Stimulated activated CD4-positive, alpha-beta T cell treated with anti-CD3 and anti-CD28 coated beads, Interleukin-1b, Interleukin-23, amount 100 ng/mL, for 1 hour (primary cell): ENCODE measurements at regions not wholly inside any gene's neighbourhood (a gene's known extent, or its start where the extent isn't known, plus 50 kb on each side); places are given as distances from the start of the nearest gene placed in this dataset.
A peak's percentile ranks its signal among the peaks of the same experiment; 100 is the strongest.
"Not testable (repeated sequence)": the region's sequence is repeated elsewhere in the genome, so short reads cannot be mapped to it uniquely, and the experiment has no call there.

Source experiments
- DNase-seq, 2 donors: peaks; one replicate each; pipeline ENCODE4 v3.0.0-alpha.2; 2020; ENCODE audit warnings: low read depth in 2 of 2

DNA sequence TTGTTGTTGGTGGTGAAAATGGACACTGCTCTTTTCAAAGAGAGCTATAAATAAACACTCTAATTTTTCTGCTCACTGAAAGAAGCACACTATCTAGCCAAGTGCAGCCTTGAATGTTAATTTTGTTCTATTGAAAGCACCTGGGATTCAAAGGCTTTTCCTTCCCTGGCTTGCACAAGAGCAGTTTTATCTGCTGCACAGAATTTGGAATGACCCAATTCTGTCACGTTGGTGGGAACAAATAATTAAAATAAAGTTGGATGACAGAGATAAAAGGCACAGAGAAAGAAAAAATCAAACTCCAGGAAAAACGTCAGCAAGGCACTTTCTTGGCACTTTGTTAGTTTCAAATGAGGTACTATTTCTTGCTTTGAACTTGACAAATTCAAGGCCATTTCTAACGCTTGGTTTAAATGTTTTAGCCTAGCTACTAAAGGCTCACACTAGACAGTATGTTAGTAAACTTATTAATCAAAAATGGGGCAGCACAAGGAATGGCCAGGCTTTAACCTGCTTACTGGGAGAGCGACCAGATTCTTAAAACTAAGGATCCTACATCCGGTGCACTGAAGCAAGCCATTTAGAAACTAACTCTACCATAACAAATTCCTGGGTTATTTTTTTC lies 145.5 kb upstream of the ARG1 start:
- no peak for DNase-seq

DNA sequence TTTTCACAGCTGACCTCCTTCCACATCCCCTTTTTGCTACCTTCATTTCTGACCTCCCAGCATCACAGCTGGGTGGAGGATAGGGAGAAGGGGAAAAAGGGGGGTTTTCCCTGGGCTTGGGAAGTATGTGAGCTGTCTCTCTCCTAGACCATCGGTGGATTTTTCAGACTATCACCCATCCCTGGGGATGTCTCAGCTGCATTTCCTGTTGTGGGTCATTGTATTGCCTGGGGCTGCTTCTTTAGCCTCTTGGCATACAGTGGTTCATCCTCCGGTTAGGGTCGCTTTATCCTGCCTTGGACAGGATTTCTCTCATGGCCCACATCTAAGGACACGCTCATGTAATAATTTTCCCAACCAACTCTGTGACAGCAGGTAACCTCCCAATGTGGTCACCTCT lies 142.5 kb upstream of the ARG1 start:
- no peak for DNase-seq

DNA sequence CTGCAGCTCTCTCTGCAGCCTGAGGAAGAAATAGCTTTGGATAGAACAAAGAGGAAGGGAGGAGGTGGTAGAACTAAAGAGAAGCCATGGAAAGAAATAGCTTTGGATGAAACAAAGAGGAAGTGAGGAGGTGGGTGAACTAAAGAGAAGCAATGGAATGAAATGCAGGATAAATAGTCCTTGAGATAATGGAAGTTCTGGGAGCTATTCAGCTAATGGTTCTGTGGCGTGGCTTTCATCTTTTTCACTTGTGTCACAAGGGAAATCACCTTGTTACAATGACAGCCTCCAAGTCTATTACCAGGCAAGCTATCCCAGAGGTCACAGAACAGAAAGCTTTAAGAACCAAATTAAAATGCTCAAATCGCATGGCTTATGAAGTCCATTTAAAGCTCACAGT lies 141.3 kb upstream of the ARG1 start:
- DNase-seq = no peak

DNA sequence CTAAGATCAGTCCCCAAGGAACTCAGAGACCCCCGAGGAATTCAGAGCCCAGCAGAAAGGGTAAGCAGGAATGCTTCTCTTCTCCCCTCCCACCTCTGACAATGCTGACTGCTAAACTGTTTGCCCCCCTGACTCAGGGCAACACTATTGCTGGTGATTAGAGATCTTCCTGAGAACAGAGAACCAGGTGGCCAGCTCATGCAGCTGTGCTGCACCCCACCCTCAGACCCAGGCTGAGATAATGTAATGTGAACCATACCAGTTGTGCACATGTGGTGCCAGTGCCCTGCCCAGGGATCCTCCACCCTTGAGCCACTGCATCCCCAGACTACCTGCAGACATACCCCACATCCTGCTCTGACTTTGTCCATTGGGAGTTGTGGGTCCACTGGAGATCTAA lies 139.1 kb upstream of the ARG1 start:
- DNase-seq = no peak

DNA sequence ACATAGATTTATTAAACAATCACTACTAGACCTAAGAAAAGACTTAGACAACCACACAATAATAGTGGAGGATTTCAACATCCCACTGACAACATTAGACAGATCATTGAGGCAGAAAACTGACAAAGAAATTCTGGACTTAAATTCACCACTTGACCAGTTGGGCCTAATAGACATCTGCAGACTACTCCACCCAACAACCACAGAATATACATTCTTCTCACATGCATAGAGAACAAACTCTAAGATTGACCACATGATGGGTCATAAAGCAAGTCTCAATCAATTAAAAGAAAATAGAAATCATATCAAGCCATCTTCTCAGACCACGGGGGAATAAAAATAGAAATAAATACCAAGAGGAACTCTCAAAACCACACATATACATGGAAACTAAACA lies 136.7 kb upstream of the ARG1 start:
- DNase-seq = no peak

DNA sequence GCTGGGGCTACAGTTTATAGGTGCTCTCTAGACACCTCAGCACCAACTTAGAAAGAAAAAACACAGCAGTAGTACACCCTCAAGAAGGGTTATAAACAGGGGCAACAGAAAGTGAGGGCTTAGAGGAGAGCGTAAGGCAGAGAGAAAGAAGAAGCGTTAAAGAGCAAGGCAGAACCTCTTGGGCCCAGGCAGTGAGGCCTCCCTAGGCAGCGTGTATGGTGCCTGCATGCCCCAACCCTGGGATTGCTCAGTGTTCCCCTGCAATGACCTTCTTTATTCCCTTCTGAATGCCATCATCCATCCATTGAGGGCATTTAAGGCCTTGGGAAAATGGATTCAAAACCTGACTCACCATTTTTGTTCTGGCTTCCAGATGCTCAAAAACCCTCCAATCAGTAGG lies 130.0 kb upstream of the ARG1 start:
- no peak for DNase-seq

DNA sequence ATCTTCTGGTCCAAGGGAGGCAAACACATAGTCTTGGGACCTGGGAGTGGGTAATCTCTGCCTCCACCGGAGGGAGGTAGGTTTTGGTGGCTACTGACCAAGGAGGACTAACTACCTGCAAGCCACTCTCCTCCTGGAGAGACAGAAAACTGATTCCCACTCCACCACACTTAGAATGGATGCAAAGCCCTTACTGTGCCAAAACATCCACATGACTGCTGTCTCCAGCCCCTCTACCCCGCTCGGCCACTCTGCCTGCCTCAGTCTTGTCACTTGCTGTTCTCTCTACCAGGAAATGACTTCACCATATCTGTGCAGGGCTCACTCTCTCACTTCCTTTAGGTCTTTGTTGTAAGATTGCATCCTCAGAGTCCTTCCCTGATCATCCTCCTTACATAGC lies 129.5 kb upstream of the ARG1 start:
- DNase-seq = peak in 1 of 2 donors; percentile 5

DNA sequence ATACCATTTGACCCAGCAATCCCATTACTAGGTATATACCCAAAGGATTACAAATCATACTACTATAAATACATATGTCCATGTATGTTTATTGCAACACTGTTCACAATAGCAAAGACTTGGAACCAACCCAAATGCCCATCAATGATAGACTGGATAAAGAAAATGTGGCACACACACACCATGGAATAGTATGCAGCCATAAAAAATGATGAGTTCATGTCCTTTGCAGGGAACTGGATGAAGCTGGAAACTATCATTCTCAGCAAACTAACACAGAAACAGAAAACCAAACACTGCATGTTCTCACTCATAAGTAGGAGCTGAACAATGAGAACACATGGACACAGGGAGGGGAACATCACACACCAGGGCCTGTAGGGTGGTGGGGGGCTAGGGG lies 127.7 kb upstream of the ARG1 start:
- not testable (repeated sequence) for DNase-seq

DNA sequence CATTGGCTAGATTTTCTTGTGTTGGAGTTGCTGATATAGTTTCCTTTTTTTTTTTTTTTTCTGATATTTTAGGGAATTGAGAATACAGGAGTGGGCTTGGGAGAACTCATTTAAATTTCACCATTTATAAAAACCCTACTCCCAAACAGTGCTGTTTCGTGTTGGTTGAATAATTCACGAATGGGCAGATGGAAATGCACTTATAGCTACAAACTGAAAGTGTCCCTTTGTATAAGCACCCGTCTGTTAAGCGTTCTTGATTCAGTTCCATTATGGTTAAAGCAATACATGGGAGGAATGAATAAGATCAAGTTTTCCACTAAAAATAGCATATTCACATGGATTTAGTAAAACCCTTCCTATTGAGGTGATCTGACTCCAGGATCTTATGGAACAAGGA lies 122.2 kb upstream of the ARG1 start:
- no peak for DNase-seq

DNA sequence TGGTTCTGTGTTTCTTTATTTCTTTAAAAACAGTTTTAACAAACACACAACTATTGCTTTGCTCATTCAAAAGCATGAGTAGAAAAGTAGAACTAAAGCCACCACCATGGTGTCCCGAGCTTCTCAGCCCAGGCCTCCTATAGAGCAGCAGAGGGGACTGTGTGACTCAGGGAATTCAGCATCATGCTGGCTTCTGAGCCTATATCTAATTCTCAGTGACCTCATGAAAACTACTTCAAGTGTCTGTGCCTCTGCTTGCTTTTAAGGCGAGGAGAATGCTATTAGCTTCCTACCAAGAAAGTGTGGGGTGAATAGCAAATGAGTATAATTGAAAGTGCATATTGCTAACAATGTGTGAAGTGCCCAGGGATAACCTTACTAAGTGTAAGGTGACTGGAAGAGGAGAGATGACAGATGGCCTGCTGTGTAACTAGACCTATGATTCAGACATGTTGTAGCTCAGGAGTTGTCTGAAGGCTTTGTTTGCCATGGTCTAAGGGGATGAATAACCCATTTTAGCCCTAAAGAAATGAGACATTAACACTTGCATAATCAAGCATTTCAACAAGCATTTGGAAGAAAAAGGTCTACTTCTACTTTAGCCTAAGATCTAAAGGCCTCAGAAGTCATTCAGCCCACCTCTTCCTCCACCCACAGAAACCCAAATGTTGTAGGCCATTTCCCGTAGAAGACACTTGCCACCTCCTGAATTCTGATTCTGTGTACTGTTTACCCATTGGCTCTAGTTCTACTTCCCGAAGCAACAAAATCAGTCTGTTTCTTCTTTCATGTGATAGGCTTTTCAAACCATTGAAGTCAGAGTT lies 121.5 kb upstream of the ARG1 start:
- DNase-seq = no peak

DNA sequence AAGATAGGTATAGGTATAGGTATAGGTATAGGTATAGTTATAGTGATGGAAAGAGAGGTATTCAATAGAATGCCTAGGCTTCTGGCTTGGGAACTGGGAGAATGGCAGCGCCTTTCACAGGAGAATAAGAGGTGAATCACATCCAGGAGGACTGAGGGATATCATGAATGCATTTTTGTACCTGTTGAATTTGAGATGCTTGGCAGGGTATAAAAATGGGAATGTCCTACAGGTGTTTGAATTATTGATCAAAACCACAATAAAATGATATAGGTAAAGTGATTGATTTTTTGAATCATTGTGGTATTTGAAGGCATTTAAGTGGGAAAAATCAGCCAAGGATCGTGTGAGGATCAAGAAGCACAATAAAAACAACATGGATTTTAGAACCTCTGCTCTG lies 119.2 kb upstream of the ARG1 start:
- DNase-seq = no peak

DNA sequence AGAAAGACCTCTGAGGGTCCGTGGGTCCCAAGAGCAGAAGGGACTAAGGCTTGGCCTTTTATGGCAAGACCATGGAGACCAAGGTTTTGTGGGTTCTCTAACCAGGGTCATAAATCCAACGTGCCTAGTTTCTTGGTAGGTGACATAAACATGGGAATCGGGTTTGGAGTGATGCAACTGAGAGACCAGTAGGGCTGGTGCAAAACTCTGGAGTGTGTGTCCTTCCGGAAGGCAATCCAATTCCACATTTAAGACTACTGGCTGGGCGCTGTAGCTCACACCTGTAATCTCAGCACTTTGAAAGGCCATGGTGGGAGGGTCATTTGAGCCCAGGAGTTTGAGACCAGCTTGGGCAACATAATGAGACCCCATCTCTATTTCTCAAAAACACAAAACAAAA lies 116.5 kb upstream of the ARG1 start:
- no peak for DNase-seq

DNA sequence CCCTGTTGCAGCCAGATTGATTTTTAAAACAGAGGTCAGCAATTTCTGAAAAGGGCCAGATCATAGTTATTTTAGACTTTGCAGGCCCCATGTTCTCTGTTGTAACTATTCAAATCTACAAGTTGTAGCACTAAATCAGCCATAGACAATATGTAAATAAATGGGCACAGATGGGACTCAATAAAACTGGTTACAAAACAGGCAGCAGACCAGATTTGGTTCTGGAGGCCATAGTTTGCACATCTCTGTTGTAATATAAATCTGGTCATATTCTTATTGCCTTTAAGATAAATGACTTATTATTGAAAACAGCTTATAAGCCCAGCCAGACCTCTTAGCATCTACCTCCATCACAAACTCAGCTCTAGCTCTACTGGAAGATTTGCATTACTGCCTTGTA lies 114.0 kb upstream of the ARG1 start:
- no peak for DNase-seq

DNA sequence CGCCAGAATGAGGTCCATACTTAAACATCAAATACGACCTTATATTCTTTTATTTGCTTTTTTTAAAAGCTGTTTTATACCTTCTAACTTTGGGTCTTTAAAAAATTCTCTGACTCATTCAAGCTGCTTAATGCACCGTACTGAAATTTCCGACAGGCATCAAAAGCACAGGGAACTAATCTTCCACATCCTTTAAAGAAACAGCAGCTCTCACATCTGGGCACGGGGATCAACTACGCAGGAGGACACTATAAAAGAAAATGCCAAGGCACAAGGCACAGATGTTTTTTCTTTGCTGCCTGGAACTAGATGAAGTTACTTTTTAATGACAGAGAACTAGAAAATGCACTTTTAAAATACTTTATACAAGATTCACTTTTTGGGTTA lies 112.4 kb upstream of the ARG1 start:
- DNase-seq = no peak

DNA sequence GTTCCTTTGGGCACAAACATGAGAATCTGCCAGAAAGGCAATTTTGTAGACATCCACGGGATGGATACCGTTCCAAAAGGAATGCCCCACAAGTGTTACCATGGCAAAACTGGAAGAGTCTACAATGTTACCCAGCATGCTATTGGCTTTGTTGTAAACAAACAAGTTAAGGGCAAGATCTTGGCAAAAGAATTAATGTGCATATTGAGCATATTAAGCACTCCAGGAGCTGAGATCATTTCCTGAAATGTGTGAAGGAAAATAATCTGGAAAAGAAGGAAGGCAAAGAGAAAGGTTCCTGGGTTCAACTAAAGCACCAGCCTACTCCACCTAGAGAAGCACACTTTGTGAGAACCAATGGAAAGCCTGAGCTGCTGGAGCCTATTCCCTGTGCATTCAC lies 103.9 kb upstream of the ARG1 start:
- DNase-seq = no peak

DNA sequence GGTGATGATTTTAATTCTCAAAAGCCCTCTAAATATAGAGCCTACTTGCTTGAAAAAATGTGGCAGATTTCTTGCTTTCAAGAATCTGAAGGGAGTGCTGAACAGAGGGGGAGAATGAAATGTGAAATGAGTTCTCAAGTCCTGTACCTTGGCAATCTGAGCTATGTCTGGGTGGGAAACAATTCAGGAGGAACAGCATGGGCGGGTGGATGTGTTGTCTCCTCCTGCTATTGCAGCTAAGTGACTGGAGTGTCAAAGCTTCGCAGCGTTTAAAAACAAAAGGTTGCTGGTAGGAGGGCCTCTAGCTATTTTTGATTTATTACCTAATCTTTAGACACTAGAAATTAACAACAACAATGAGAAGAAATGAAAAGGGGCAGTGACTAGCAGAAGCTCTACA lies 102.5 kb upstream of the ARG1 start:
- DNase-seq = no peak

DNA sequence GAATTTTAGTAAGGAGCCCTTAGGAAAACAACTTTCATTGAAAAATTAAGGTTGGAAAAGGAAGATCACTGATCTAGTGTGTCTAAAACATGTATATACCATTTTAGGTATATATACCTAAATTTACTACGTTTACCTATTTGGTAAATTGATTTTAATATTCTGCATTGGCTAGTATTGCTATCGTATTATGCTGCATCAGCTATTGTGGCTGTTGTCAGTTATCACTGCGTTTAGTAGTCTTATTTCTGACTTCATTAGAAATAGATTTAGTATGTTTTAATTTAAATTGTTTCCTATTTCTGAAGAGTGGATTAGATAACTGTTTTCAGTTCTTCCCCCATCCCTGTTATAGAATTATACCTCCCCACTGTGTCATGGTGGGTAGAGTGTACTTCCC lies 101.7 kb upstream of the ARG1 start:
- DNase-seq = no peak

DNA sequence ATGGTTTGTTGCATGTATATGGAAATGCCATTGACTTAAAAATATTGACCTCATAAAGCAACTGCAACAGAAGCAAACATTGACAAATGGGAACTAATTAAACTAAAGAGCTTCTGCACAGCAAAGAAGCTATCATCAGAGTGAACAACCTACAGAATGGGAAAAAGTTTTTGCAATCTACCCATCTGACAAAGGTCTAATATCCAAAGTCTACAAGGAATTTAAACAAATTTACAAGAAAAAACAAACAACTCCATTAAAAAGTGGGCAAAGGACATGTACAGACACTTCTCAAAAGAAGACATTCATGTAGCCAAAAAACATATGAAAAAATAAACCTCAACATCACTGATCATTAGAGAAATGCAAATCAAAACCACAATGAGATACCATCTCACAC lies 99.7 kb upstream of the ARG1 start:
- not testable (repeated sequence) for DNase-seq

DNA sequence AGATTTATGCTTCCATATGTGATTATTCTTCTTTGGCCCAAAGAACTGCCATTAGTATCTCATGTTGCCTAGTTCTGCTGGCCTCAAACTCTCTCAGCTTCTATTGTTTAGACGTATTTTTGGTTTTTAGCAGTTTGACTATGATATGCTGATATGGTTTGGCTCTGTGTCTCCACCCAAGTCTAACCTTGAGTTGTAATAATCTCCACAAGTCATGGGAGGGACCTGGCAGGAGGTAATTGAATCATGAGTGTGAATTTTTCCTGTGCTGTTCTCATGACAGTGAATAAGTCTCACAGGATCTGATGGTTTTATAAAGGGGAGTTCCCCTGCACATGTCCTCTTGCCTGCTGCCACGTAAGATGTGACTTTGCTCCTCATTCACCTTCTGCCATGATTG lies 96.7 kb upstream of the ARG1 start:
- no peak for DNase-seq

DNA sequence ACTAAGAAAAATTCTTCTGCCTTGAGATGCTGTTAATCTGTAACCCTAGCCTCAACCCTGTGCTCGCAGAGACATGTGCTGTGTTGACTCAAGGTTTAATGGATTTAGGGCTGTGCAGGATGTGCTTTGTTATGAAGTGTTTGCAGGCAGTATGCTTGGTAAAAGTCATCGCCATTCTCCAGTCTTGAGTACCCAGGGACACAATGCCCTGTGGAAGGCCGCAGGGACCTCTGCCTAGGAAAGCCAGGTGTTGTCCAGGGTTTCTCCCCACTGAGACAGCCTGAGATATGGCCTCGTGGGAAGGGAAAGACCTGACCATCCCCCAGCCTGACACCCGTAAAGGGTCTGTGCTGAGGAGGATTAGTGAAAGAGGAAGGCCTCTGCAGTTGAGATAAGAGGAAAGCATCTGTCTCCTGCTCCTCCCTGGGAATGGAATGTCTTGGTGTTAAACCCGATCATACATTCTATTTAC lies 94.2 kb upstream of the ARG1 start:
- DNase-seq = not testable (repeated sequence)

DNA sequence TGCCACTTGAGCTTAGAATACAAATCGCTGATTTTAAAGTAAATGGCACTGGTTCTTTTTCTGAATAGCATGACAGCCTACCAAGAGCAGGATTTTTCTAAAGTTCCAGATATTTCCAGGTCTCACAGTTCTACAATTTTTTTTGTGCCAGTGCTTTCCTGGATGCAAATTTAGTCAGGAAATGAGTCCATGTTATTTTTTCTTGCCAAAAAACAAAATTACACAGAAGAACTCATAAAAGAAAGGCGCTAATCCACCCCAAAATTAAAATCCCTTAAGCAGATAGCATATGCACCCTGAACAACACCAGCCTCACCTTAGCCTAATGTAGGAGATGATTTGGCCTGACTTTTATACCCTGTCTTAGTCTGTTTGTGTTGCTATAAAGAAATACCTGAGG lies 86.4 kb upstream of the ARG1 start:
- DNase-seq = no peak

DNA sequence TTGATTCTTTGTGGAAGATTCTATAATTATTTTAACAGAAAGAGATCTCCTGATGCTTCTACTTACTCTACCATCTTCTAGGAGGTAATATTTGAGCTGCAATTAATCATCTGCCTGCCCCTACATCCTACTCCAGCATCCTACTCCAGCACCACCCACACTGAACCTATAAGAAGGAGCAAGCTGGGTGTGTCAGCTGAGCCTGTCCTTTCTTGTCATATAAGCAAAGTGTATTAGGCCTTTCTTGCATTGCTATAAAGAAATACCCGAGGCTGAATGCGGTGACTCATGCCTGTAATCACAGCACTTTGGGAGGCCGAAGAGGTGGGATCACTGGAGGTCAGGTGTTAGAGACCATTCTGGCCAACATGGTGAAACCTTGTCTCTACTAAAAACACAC lies 84.2 kb upstream of the ARG1 start:
- DNase-seq = no peak

DNA sequence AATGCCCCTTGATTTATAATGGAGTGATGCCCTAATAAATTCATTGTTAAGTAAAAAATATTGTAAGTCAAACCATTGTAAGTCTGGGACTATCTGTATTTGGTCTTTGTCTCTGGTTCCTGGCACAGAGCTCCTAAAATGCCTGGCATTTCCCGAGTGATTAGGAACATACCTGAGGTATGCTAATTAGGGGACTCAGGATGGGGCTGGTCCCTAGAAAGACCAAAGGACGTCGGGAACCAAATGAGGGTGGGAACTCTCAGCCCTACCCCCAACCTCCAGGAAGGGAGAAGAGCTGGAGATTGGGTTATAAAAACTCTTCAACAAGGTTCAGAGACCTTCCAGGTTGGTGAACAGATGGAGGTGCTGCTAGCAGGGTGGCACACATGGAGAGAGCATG lies 82.6 kb upstream of the ARG1 start:
- DNase-seq = no peak
